Ecto neural progenitor cell (in vitro differentiated cells): ENCODE measurements at regions not wholly inside any gene's neighbourhood (a gene's known extent, or its start where the extent isn't known, plus 50 kb on each side); places are given as distances from the start of the nearest gene placed in this dataset.

Experiments used
- DNase-seq: peaks from one replicate; pipeline ENCODE4 v3.0.0-alpha.2; 2018; ENCODE audit warnings: low spot score

GRCh38 chrX:42946544-42947194, 168.7 kb upstream of the PPP1R2C start:
- no peak for DNase-seq

GRCh38 chrX:42948723-42949657, 171.0 kb upstream of the PPP1R2C start:
- no peak for DNase-seq

DNA sequence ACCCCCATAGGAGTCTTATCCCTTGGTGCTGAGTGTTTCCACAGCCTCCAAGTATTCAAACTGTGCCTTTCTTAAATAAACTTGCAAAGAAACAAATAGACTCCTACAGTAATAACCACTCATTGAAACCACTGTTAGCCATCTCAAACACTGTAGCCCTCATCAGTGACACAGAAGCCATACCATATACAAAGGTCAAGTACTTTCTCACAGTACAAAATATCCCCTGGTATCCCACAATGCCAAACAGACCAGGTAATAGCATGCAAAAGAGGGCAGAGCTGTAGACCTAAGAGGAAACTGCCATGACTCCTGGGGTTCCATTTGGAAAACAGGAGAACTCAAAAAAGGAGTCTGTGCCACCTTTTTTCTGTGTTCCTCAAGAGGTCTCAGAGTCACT, 173.8 kb upstream of the PPP1R2C start:
- DNase-seq = no peak

DNA sequence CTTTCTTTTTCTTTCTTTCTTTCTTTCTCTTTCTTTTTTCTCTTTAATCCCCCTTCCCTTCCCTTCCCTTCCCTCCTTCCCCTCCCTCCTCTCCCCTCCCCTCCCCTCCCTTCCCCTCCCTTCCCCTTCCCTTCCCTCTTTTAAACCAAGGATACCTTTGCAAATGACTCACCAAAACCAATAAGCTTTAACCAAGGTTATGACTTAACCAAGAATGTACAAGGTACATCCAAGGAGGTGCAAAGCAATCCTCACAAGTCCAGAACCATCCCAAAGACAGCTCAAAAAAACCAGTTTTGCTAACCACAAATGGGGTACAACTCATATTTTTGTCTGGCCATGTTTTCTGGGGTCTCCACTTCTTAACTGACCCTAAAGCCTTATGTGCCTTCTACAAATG, 174.7 kb upstream of the PPP1R2C start:
- DNase-seq = no peak

DNA sequence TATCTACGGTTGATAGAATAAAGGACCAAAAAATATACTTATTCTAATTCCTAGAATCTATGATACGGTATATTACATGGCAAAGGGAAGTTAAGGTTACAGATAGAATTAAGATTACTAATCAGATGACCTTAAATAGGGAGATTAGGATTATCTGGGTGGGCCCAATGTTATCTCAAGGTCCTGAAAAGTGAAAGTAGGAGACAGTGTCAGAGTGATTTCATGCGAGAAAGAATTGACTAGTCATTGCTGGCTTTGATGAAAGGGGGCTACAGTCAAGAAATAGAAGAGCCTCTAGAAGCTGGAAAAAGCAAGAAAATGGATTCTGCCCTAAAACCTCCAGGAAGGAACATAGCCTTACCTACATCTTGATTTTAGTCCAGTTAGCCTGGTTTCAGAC, 176.9 kb upstream of the PPP1R2C start:
- DNase-seq = no peak

DNA sequence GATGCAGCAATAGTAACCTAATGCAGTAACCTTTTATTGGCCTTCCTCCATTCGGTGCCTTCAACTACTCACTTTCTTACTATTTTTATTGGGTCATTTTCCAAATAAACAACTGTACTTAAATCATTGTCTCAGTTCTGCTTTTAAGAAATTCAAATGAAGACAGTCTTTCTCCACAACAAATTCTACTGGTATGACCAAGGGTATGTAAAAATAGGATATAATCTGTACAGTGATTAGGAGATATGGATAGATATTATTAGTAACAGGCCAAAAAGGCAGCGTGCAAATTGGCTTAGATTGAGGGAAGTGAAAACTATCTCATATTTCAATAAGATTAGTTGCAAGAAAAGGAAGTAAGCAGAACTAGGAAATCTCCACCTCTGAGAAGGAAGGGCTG, 177.4 kb upstream of the PPP1R2C start:
- no peak for DNase-seq

DNA sequence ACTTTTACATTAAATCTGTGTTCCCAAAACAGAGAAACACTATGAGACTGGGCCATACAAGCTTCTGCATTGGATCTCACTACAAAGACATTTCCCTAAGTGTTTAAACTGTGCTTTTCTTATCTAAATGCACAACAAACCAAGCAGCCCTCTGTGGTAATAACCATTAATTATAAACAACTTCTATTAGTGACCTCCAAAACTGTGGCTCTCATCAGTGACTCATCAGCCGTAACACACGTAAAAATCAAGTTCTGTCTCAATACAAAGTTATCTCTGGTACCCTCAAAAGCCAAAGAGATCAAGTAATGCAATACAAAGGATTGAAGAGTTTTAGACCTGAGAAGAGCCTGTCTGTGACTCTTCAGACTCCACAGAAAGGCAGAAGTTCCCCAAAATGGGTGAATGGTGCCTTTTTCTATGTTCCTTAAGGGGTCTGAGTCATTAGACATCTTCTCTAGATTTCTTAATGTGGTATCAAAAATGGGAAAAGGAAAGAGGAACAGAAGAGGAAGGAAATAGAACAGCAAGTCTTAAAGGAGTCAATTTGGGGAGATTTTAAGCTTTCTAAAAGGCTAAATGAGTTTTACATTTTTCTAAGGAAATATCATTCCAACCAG, 189.8 kb upstream of the PPP1R2C start:
- DNase-seq = no peak

- DNase-seq = no peak
Observed at GRCh38 chrX:42973321-42973720, 195.4 kb upstream of the PPP1R2C start.

- DNase-seq = no peak
Observed at GRCh38 chrX:42975906-42976305, 197.9 kb upstream of the PPP1R2C start.

DNA sequence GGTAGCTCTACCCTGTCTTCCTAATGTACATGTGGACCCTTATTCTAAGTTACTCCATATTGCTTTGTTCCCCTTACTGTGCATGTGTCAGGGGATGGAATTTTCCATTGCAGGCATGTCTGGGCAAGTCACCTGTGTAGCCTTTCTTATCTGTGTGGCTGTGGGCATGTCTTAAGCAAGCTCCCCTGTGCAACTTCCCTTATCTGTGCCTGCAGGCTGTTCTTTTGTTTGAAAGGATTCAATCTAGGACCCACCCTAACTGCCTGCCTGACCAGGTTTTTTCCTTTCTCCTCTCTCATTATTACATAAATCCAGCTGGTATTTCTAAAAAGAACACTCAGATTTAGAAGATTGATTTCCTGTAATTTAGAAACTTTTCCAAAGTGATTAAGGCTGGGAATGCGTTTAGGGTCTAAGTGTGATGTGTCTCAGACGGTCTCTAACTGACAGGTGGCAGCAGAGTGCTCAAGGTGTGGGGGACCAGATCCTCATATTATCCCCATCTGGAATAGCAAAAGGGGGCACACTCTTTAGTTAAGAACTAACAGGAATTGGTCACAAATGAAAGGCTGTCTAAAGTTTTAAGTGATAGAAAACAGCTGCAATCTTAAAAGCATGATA, 198.9 kb upstream of the PPP1R2C start:
- no peak for DNase-seq

- no peak for DNase-seq
Observed at GRCh38 chrX:42978655-42979379, 200.9 kb upstream of the PPP1R2C start.

GRCh38 chrX:42988700-42989099, 210.7 kb upstream of the PPP1R2C start:
- DNase-seq = no peak

DNA sequence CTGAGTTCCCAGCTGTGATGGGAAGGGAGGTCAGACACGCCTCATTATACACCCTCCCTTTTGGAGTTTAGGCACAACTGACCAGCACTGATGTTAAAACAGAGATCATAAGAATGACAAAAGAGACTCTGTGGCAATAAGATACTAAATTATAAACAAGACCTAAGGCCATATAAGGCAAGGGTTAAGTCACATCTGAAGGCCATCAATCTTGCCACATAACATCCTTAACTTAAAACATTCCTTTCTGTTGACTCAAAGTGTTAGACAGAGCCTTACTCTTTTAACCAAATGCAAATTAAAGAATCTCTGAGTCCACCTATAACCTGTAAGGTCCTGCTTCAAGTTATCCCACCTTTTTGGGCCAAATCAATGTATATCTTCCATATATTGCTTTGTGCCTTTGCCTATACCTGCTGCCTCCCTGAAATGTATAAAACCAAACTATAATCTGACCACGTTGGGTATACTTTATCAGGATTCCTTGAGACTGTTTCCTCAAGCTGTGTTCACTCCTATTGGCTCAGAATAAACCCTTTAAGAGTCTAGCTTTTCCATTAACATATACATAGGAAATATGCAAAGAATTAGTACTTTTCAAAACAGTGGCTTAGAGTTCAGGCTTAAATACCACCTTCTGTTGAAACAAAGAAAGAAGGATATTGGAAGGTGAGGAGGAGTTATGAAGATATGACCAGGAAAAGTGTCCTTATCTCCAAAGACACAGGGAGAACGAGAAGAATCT, 214.4 kb upstream of the PPP1R2C start:
- no peak for DNase-seq

GRCh38 chrX:42996861-42997260, 218.9 kb upstream of the PPP1R2C start:
- DNase-seq = no peak

DNA sequence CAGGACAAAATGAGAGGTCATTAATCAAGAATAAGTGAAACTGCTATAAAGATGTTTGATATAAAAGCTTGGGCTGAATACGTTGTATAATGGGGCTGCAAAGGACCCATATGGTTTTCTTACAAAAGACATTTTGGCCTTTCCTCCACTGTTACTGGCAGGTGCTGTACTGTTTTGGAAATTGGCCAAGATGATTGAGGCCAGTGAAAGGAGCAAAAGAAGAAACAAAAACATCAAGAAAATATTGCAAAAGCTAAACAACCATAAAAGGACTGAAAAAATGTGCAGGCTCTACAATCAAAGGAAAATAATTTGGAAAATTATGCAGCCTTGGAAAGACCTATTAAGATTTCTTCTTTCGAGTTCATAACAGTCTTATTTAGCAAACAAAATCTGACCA, 222.2 kb upstream of the PPP1R2C start:
- DNase-seq = no peak

- no peak for DNase-seq
Observed at GRCh38 chrX:43002526-43003203, 224.7 kb upstream of the PPP1R2C start.

GRCh38 chrX:43003204-43003565, 225.2 kb upstream of the PPP1R2C start:
- DNase-seq = no peak

DNA sequence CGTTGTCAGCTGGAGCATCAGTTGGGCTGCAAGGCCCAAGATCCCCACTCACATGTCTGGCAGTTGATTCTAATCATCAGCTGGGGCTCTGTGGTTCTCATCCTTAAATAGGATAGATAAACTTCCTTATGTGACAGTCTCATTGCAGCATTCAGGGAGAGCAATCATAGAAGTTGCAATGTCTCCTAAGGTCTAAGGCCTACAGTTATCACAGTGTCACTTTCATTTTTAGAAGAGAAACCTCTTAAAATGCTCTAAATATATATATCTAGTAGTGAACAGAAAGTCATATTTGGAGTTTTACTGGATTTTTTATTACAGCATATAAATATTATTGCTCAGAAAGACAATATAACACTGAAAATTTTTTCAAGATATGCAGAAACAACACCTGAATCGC, 226.0 kb upstream of the PPP1R2C start:
- no peak for DNase-seq

GRCh38 chrX:43005561-43005960, 227.6 kb upstream of the PPP1R2C start:
- DNase-seq = no peak

GRCh38 chrX:43008356-43008755, 230.4 kb upstream of the PPP1R2C start:
- DNase-seq = no peak

DNA sequence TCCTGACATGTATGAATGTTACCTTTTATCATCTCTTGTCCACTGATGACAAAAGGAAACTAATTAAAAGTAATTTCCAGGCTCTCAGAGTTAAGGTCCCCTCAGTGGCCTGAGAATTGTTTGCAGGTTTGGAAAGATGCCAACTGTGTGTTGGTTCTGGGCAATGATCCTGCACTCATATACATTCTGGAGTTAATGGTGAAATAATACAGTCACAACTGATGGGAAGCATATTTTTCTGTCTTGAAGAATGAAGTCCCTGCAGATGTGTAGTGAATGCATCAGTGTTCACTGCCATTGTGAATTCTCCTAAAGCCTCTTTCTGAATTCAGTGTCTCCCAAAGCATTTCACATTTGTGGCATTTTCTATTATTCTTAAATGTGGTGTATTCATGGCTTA, 238.1 kb upstream of the PPP1R2C start:
- no peak for DNase-seq
